MCF 10A (cell line): ENCODE measurements at regions not wholly inside any gene's neighbourhood (a gene's known extent, or its start where the extent isn't known, plus 50 kb on each side); places are given as distances from the start of the nearest gene placed in this dataset.
A peak's percentile ranks its signal among the peaks of the same experiment; 100 is the strongest.

Source experiments
- BruUV-seq: library from RNA; stranded (reverse); fragments of 400-500 nt; replicated peaks from 2 replicates; lab custom pipeline; 2021; lab: Mats Ljungman, UMichigan
- CTCF ChIA-PET: fragments of 300-600 bp; sonication (Branson Sonifier 250); formaldehyde crosslinking; extraction: SDS; loops from one replicate; lab custom pipeline; 2021; ENCODE audit warnings: antibody characterized with exemption, inconsistent platforms; lab: Yijun Ruan, JAX
- POLR2A ChIA-PET: fragments of 300-600, 350-650 bp; sonication (Branson Sonifier 250); formaldehyde crosslinking; extraction: SDS; loops from one replicate; lab custom pipeline; 2020; ENCODE audit warnings: antibody characterized with exemption, inconsistent platforms; lab: Yijun Ruan, JAX
- DNase-seq: peaks from one replicate; pipeline ENCODE4 v3.0.0-alpha.2; 2018; ENCODE audit not compliant: unreplicated experiment
- H3K27ac Mint-ChIP-seq: one replicate; pipeline ENCODE4 v1.8.0; 2022; ENCODE audit warnings: mild to moderate bottlenecking, low read depth, mixed read lengths; ENCODE audit not compliant: unreplicated experiment
- H3K27me3 Mint-ChIP-seq: one replicate; pipeline ENCODE4 v1.8.0; 2022; ENCODE audit warnings: mixed read lengths; ENCODE audit not compliant: insufficient read depth, unreplicated experiment
- H3K36me3 Mint-ChIP-seq: one replicate; pipeline ENCODE4 v1.8.0; 2022; ENCODE audit warnings: mild to moderate bottlenecking, moderate library complexity, mixed read lengths; ENCODE audit not compliant: insufficient read depth, unreplicated experiment
- H3K4me1 Mint-ChIP-seq: one replicate; pipeline ENCODE4 v1.8.0; 2022; ENCODE audit warnings: mixed read lengths; ENCODE audit not compliant: insufficient read depth, unreplicated experiment
- H3K4me3 Mint-ChIP-seq: one replicate; pipeline ENCODE4 v1.8.0; 2022; ENCODE audit warnings: mild to moderate bottlenecking, moderate library complexity, mixed read lengths; ENCODE audit not compliant: unreplicated experiment
- H3K9me3 Mint-ChIP-seq: one replicate; pipeline ENCODE4 v1.8.0; 2022; ENCODE audit warnings: mixed read lengths; ENCODE audit not compliant: unreplicated experiment
- intact Hi-C: fragments of 100-400 bp; cut with micrococcal nuclease; formaldehyde crosslinking; loops from 2 replicates; pipeline ENCODE4 v1.14.1; 2022
- TF ChIP-seq, protein P1 (sequence below): fragments of 200-600 bp; IDR thresholded peaks from one replicate; pipeline ENCODE4 v1.8.0; 2022; ENCODE audit warnings: antibody characterized with exemption, mild to moderate bottlenecking; ENCODE audit not compliant: unreplicated experiment

DNA sequence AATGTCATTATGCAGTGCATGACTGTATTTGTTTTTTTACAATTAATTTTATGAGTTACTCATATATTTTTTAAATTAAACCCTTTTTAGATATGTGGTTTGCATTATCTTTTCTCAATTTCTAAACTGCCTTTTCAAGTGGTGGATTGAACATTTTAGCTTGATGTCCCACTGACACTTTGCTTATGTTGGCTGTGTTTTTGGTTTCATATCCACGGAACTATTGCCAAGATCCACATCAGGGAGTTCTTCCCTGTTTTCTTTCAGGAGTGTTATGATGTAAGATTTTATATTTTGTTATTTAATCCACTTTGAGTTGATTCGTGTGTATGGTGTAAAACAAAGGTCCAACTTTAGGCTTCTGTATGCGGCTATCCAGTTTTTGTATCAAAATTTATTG, 1144.9 kb upstream of the EYS start:
- peak; percentile 15 for DNase-seq
- intact Hi-C loops: no loop called here
- BruUV-seq: no TSS peak
- Mint-ChIP-seq H3K4me1 (no peaks in the 10 kb centered on the region), H3K27me3 (no peaks in the 10 kb centered on the region), H3K36me3 (no peaks in the 10 kb centered on the region), H3K4me3 (no peak overlapping the region), H3K27ac (no peak overlapping the region), H3K9me3 (no peaks in the 10 kb centered on the region)
- TF ChIP-seq, protein P1, sequence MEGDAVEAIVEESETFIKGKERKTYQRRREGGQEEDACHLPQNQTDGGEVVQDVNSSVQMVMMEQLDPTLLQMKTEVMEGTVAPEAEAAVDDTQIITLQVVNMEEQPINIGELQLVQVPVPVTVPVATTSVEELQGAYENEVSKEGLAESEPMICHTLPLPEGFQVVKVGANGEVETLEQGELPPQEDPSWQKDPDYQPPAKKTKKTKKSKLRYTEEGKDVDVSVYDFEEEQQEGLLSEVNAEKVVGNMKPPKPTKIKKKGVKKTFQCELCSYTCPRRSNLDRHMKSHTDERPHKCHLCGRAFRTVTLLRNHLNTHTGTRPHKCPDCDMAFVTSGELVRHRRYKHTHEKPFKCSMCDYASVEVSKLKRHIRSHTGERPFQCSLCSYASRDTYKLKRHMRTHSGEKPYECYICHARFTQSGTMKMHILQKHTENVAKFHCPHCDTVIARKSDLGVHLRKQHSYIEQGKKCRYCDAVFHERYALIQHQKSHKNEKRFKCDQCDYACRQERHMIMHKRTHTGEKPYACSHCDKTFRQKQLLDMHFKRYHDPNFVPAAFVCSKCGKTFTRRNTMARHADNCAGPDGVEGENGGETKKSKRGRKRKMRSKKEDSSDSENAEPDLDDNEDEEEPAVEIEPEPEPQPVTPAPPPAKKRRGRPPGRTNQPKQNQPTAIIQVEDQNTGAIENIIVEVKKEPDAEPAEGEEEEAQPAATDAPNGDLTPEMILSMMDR: no peak
- CTCF ChIA-PET: no interaction called here
- POLR2A ChIA-PET: no interaction called here

DNA sequence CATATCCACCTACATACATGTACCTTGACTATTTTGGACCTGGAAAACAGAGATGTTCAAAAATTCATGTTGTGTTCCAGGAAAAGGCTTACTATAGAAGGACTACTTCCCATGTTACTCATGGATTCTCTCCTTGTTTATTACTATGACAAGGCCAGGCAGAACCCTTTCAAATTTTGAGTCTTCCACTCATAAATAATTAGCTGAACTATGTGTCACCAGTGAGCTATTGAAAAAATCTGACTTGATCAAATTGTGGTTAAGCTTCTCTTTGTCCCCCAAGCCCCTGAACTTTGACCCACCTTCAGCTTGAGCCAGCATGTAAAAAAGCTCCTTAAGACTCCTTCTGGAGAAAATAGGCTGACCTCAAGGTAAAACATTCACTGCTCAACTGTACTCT, 1142.8 kb upstream of the EYS start:
- ChIA-PET CTCF (interaction anchor here (0.7 kb wide), 1 partner anchor 33 kb away, joined by 3 read pairs; no protein-coding TSS in a partner anchor), POLR2A (no interaction called here)
- Mint-ChIP-seq H3K27me3 (no peaks in the 10 kb centered on the region), H3K4me3 (no peak overlapping the region), H3K4me1 (no peaks in the 10 kb centered on the region), H3K9me3 (no peaks in the 10 kb centered on the region), H3K36me3 (no peaks in the 10 kb centered on the region), H3K27ac (no peak overlapping the region)
- TF ChIP-seq, protein P1: no peak
- intact Hi-C loops: no loop called here
- no TSS peak for BruUV-seq
- DNase-seq: no peak

DNA sequence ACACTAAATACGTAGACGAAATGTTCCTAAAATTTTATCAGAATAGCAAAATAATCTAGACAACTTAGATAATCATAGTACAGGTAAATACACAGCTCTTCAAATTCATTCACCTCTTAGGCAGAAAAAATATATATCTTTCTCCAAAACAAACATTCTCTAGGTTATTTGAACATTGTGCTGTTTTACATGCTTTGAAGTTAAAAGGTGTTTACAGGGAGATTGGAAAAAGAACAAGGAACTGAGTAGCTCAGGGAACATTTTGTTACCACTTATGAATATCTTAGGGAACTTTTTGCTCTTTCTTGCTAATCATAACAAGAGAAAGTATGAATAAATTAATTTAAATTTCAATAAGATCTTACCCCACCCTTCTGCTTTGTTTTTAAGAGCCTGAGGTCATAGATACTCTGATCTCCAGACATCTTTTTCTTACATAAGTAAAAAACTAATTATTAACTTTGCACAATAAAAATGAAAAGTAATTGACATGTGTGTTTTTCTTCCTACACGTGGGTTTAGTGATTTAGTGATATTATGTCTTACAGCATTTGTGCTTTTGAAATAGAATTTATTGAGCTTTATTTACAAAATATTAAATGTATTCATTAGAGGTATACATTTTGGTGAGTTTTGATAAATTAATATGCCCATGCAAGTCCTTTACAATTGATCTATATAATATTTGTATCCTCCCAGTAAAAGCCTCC, 1141.4 kb upstream of the EYS start:
- BruUV-seq: no TSS peak
- Mint-ChIP-seq H3K9me3 (no peaks in the 10 kb centered on the region), H3K27me3 (no peaks in the 10 kb centered on the region), H3K4me3 (no peak overlapping the region), H3K4me1 (no peaks in the 10 kb centered on the region), H3K27ac (no peak overlapping the region), H3K36me3 (no peaks in the 10 kb centered on the region)
- no peak for DNase-seq
- POLR2A ChIA-PET: no interaction called here
- CTCF ChIA-PET: interaction anchor here (0.5 kb wide), 1 partner anchor 54 kb away, joined by 3 read pairs; no protein-coding TSS in a partner anchor
- intact Hi-C loops: no loop called here
- TF ChIP-seq, protein P1: no peak

DNA sequence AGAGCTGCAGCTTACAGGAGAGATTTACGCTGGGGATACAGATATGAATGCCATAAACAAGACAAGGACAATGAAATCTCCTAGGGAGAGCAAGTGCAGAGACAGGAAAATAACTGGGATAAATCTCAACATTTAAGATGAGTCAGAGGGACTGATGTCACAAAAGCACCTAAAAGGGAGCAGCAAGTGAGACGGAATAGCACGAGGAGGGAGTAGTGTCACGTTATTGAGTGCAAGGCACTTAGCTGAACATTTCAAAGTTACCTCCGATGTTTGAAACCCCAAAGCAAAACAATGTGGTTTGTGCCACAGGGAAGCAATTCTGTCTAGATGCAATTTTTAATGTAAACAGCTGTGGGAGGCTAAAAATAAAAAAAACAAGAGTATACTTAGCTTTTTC, 1131.7 kb upstream of the EYS start:
- CTCF ChIA-PET: no interaction called here
- no TSS peak for BruUV-seq

More for the DNA sequence above, 1131.7 kb upstream of the EYS start:
- H3K9me3 Mint-ChIP-seq: no peaks in the 10 kb centered on the region
- intact Hi-C loops: no loop called here
- no peak overlapping the region for H3K4me3 Mint-ChIP-seq
- H3K27me3 Mint-ChIP-seq: no peaks in the 10 kb centered on the region
- TF ChIP-seq, protein P1: no peak
- peak; percentile 18 for DNase-seq
- no peak overlapping the region for H3K27ac Mint-ChIP-seq
- POLR2A ChIA-PET: no interaction called here
- no peaks in the 10 kb centered on the region for H3K36me3 Mint-ChIP-seq
- peaks cover under 1% of the 10 kb centered on the region for H3K4me1 Mint-ChIP-seq
